ENCODE measurements at regions not wholly inside any gene's neighbourhood (a gene's known extent, or its start where the extent isn't known, plus 50 kb on each side); places are given as distances from the start of the nearest gene placed in this dataset.
"Not testable (repeated sequence)": the region's sequence is repeated elsewhere in the genome, so short reads cannot be mapped to it uniquely, and the experiment has no call there.

- TF ChIP-seq ZNF274 (IDR thresholded peaks at IDR 0.05; ENCODE audit: low read depth, low read length), result no peak
- H3K4me3 ChIP-seq (ENCODE audit: low read length), result no peak overlapping the region
Measured at GRCh38 chr10:44101082-44101481, 283.8 kb downstream of the CXCL12 start.

- TF ChIP-seq ZNF274 (IDR thresholded peaks at IDR 0.05; ENCODE audit: low read depth, low read length), result no peak
- H3K4me3 ChIP-seq (ENCODE audit: low read length), result no peak overlapping the region
Measured at GRCh38 chr10:44099511-44099910, 285.4 kb downstream of the CXCL12 start.

- not testable (repeated sequence) for H3K4me3 ChIP-seq (ENCODE audit: low read length)
Measured at GRCh38 chr10:44096217-44096616, 288.7 kb downstream of the CXCL12 start.

GRCh38 chr10:44089671-44090070 is 295.2 kb downstream of the CXCL12 start:
- TF ChIP-seq ZNF274 (IDR thresholded peaks at IDR 0.05; ENCODE audit: low read depth, low read length), result no peak
- H3K4me3 ChIP-seq (ENCODE audit: low read length), result no peak overlapping the region

GRCh38 chr10:44087403-44087802 is 297.5 kb downstream of the CXCL12 start:
- H3K4me3 ChIP-seq (ENCODE audit: low read length), result no peak overlapping the region
- TF ChIP-seq ZNF274 (IDR thresholded peaks at IDR 0.05; ENCODE audit: low read depth, low read length), result no peak

GRCh38 chr10:44083719-44084400 is 301.0 kb downstream of the CXCL12 start:
- no peak overlapping the region for H3K4me3 ChIP-seq (ENCODE audit: low read length)
- TF ChIP-seq ZNF274 (IDR thresholded peaks at IDR 0.05; ENCODE audit: low read depth, low read length), result no peak

- TF ChIP-seq ZNF274 (IDR thresholded peaks at IDR 0.05; ENCODE audit: low read depth, low read length), result no peak
- no peak overlapping the region for H3K4me3 ChIP-seq (ENCODE audit: low read length)
Measured at GRCh38 chr10:44071479-44071878, 313.4 kb downstream of the CXCL12 start.

- TF ChIP-seq ZNF274 (IDR thresholded peaks at IDR 0.05; ENCODE audit: low read depth, low read length), result no peak
- no peak overlapping the region for H3K4me3 ChIP-seq (ENCODE audit: low read length)
Measured at GRCh38 chr10:44070282-44070681, 314.6 kb downstream of the CXCL12 start.

- H3K4me3 ChIP-seq (ENCODE audit: low read length), result no peak overlapping the region
- TF ChIP-seq ZNF274 (IDR thresholded peaks at IDR 0.05; ENCODE audit: low read depth, low read length), result no peak
Measured at GRCh38 chr10:44069573-44069972, 315.3 kb downstream of the CXCL12 start.

GRCh38 chr10:44068716-44069482 is 316.0 kb downstream of the CXCL12 start:
- no peak for TF ChIP-seq ZNF274 (IDR thresholded peaks at IDR 0.05; ENCODE audit: low read depth, low read length)
- H3K4me3 ChIP-seq (ENCODE audit: low read length), result no peak overlapping the region

GRCh38 chr10:44067432-44067831 is 317.5 kb downstream of the CXCL12 start:
- no peak for TF ChIP-seq ZNF274 (IDR thresholded peaks at IDR 0.05; ENCODE audit: low read depth, low read length)
- H3K4me3 ChIP-seq (ENCODE audit: low read length), result no peak overlapping the region

- H3K4me3 ChIP-seq (ENCODE audit: low read length), result no peak overlapping the region
- TF ChIP-seq ZNF274 (IDR thresholded peaks at IDR 0.05; ENCODE audit: low read depth, low read length), result no peak
Measured at GRCh38 chr10:44066527-44067255, 318.2 kb downstream of the CXCL12 start.

GRCh38 chr10:44065788-44066526 is 318.9 kb downstream of the CXCL12 start:
- no peak overlapping the region for H3K4me3 ChIP-seq (ENCODE audit: low read length)
- TF ChIP-seq ZNF274 (IDR thresholded peaks at IDR 0.05; ENCODE audit: low read depth, low read length), result no peak

All from GM08714 (cell line).